Caco-2 (cell line): ENCODE measurements at regions not wholly inside any gene's neighbourhood (a gene's known extent, or its start where the extent isn't known, plus 50 kb on each side); places are given as distances from the start of the nearest gene placed in this dataset.
A peak's percentile ranks its signal among the peaks of the same experiment; 100 is the strongest.

Source experiments
- BruUV-seq: library from RNA; stranded (reverse); fragments of 400-500 nt; replicated peaks from 2 replicates; lab custom pipeline; 2021; lab: Mats Ljungman, UMichigan
- CTCF ChIA-PET: fragments of 300-600 bp; sonication (Branson Sonifier 250); formaldehyde crosslinking; loops from one replicate; lab custom pipeline; 2022; ENCODE audit warnings: antibody characterized with exemption; lab: Charles Lee
- POLR2A ChIA-PET: fragments of 300-600 bp; sonication (Branson Sonifier 250); formaldehyde crosslinking; loops from one replicate; lab custom pipeline; 2022; ENCODE audit warnings: antibody characterized with exemption; lab: Charles Lee
- DNase-seq, 2 experiments: peaks; one replicate each; pipeline versions ENCODE4 v3.0.0 to v3.0.0-alpha.2; 2020 to 2022
- H3K27me3 ChIP-seq: replicated peaks from 2 replicates; pipeline ENCODE4 v1.6.0; 2011; ENCODE audit warnings: low read length; ENCODE audit not compliant: control insufficient read depth, insufficient read depth
- H3K36me3 ChIP-seq: 2 replicates; pipeline ENCODE4 v1.5.1; 2011; ENCODE audit warnings: low read length; ENCODE audit not compliant: control insufficient read depth, insufficient read depth
- H3K4me1 ChIP-seq: fragments of 250-450 bp; sonication (Bioruptor Pico); 2 replicates; pipeline ENCODE4 v1.5.1; 2020; ENCODE audit warnings: mild to moderate bottlenecking
- H3K4me3 ChIP-seq: 2 replicates; pipeline ENCODE4 v1.5.1; 2011; ENCODE audit warnings: low read depth, mild to moderate bottlenecking, control low read depth, low read length
- H3K9me3 ChIP-seq: fragments of 250-450 bp; sonication (Bioruptor Pico); 2 replicates; pipeline ENCODE4 v1.5.1; 2020; ENCODE audit warnings: mild to moderate bottlenecking, moderate library complexity
- H3K27ac Mint-ChIP-seq: one replicate; pipeline ENCODE4 v1.8.0; 2022; ENCODE audit warnings: mixed read lengths; ENCODE audit not compliant: unreplicated experiment
- H3K27me3 Mint-ChIP-seq: one replicate; pipeline ENCODE4 v1.8.0; 2022; ENCODE audit warnings: mixed read lengths; ENCODE audit not compliant: insufficient read depth, unreplicated experiment
- H3K36me3 Mint-ChIP-seq: one replicate; pipeline ENCODE4 v1.8.0; 2022; ENCODE audit warnings: mild to moderate bottlenecking, mixed read lengths; ENCODE audit not compliant: insufficient read depth, unreplicated experiment
- H3K4me1 Mint-ChIP-seq: one replicate; pipeline ENCODE4 v1.8.0; 2022; ENCODE audit warnings: low read depth, mixed read lengths; ENCODE audit not compliant: unreplicated experiment
- H3K4me3 Mint-ChIP-seq: one replicate; pipeline ENCODE4 v1.8.0; 2022; ENCODE audit warnings: mild to moderate bottlenecking, moderate library complexity, mixed read lengths; ENCODE audit not compliant: unreplicated experiment
- H3K9me3 Mint-ChIP-seq: one replicate; pipeline ENCODE4 v1.8.0; 2022; ENCODE audit warnings: mixed read lengths; ENCODE audit not compliant: unreplicated experiment
- CTCF ChIP-seq, 2 experiments: fragments of 200-600 bp in 1 of 2; IDR thresholded peaks; 1 replicate in 1 of 2; 2 replicates in 1 of 2; pipeline versions ENCODE4 v1.5.1 to v1.8.0; 2011 to 2022; ENCODE audit warnings: antibody characterized with exemption in 1 of 2, control low read depth in 1 of 2, inconsistent platforms in 1 of 2, low read depth in 1 of 2, low read length in 1 of 2, mild to moderate bottlenecking in 1 of 2, moderate library complexity in 1 of 2; ENCODE audit not compliant: insufficient read depth in 1 of 2, severe bottlenecking in 1 of 2, unreplicated experiment in 1 of 2
- intact Hi-C: fragments of 100-400 bp; cut with micrococcal nuclease; formaldehyde crosslinking; loops from one replicate; pipeline ENCODE4 v1.10.0; 2022; ENCODE audit not compliant: unreplicated experiment

- no peak for DNase-seq
- ChIA-PET CTCF (no interaction called here), POLR2A (interaction anchor here (0.8 kb wide), 1 partner anchor 24 kb away, joined by 3 read pairs; no protein-coding TSS in a partner anchor)
- Mint-ChIP-seq H3K9me3 (peaks cover 43% of the 10 kb centered on the region), H3K4me3 (peak overlapping the region; percentile 11), H3K27ac (peak overlapping the region; percentile 24), H3K36me3 (no peaks in the 10 kb centered on the region), H3K27me3 (no peaks in the 10 kb centered on the region), H3K4me1 (peaks cover 33% of the 10 kb centered on the region)
- intact Hi-C loops: no loop called here
- Histone ChIP-seq H3K36me3 (no peaks in the 10 kb centered on the region), H3K9me3 (peaks cover 6% of the 10 kb centered on the region), H3K27me3 (no peaks in the 10 kb centered on the region), H3K4me1 (peaks cover 28% of the 10 kb centered on the region), H3K4me3 (no peak overlapping the region)
- no peak for TF ChIP-seq CTCF (IDR thresholded peaks at IDR 0.05; ENCODE audit: insufficient read depth in 1 of 2, low read depth in 1 of 2, low read length in 1 of 2, severe bottlenecking in 1 of 2, unreplicated experiment in 1 of 2)
- no TSS peak for BruUV-seq
Measured at GRCh38 chr2:37790462-37790861, 119.0 kb upstream of the CDC42EP3 start.

- Mint-ChIP-seq H3K4me1 (peaks cover 52% of the 10 kb centered on the region), H3K36me3 (no peaks in the 10 kb centered on the region), H3K9me3 (peaks cover 35% of the 10 kb centered on the region), H3K4me3 (no peak overlapping the region), H3K27ac (no peak overlapping the region), H3K27me3 (no peaks in the 10 kb centered on the region)
- POLR2A ChIA-PET: no interaction called here
- DNase-seq: no peak
- H3K9me3 ChIP-seq: peaks cover 6% of the 10 kb centered on the region
- H3K36me3 ChIP-seq: no peaks in the 10 kb centered on the region
- intact Hi-C loops: no loop called here
- no peak overlapping the region for H3K4me3 ChIP-seq
- H3K27me3 ChIP-seq: no peaks in the 10 kb centered on the region
- BruUV-seq: no TSS peak
- peaks cover 47% of the 10 kb centered on the region for H3K4me1 ChIP-seq
- CTCF ChIA-PET: no interaction called here
- TF ChIP-seq CTCF (IDR thresholded peaks at IDR 0.05; ENCODE audit: insufficient read depth in 1 of 2, low read depth in 1 of 2, low read length in 1 of 2, severe bottlenecking in 1 of 2, unreplicated experiment in 1 of 2): no peak
Measured at GRCh38 chr2:37792366-37792765, 120.9 kb upstream of the CDC42EP3 start.

- intact Hi-C loops: no loop called here
- Histone ChIP-seq H3K4me3 (no peak overlapping the region), H3K36me3 (no peaks in the 10 kb centered on the region), H3K4me1 (peaks cover 51% of the 10 kb centered on the region), H3K27me3 (no peaks in the 10 kb centered on the region), H3K9me3 (peaks cover 6% of the 10 kb centered on the region)
- Mint-ChIP-seq H3K27me3 (no peaks in the 10 kb centered on the region), H3K27ac (no peak overlapping the region), H3K36me3 (no peaks in the 10 kb centered on the region), H3K9me3 (peaks cover 30% of the 10 kb centered on the region), H3K4me1 (peaks cover 55% of the 10 kb centered on the region), H3K4me3 (no peak overlapping the region)
- POLR2A ChIA-PET: no interaction called here
- DNase-seq: no peak
- no peak for TF ChIP-seq CTCF (IDR thresholded peaks at IDR 0.05; ENCODE audit: insufficient read depth in 1 of 2, low read depth in 1 of 2, low read length in 1 of 2, severe bottlenecking in 1 of 2, unreplicated experiment in 1 of 2)
- CTCF ChIA-PET: no interaction called here
- BruUV-seq: no TSS peak
Measured at GRCh38 chr2:37793004-37793403, 121.6 kb upstream of the CDC42EP3 start.
